ENCODE measurements at regions not wholly inside any gene's neighbourhood (a gene's known extent, or its start where the extent isn't known, plus 50 kb on each side); places are given as distances from the start of the nearest gene placed in this dataset.

- no peak for TF ChIP-seq ZNF274 (IDR thresholded peaks at IDR 0.05; ENCODE audit: low read depth, low read length)
- TF ChIP-seq YY1 (IDR thresholded peaks at IDR 0.05; ENCODE audit: insufficient read depth, insufficient read length), result no peak
Measured at GRCh38 chrX:67004451-67004850, 365.6 kb upstream of the EDA2R start.
